Glutamatergic neuron (in vitro differentiated cells): ENCODE measurements at regions not wholly inside any gene's neighbourhood (a gene's known extent, or its start where the extent isn't known, plus 50 kb on each side); places are given as distances from the start of the nearest gene placed in this dataset.

Experiments used
- DNase-seq: peaks from one replicate; pipeline ENCODE4 v3.0.0; 2022
- H3K27ac Mint-ChIP-seq: one replicate; pipeline ENCODE4 v1.8.0; 2020; ENCODE audit warnings: mild to moderate bottlenecking, mixed read lengths, inconsistent platforms; ENCODE audit not compliant: unreplicated experiment
- H3K27me3 Mint-ChIP-seq: one replicate; pipeline ENCODE4 v1.8.0; 2020; ENCODE audit warnings: mild to moderate bottlenecking, moderate library complexity, mixed read lengths, inconsistent platforms; ENCODE audit not compliant: unreplicated experiment
- H3K36me3 Mint-ChIP-seq: one replicate; pipeline ENCODE4 v1.8.0; 2020; ENCODE audit warnings: mild to moderate bottlenecking, mixed read lengths, inconsistent platforms; ENCODE audit not compliant: unreplicated experiment
- H3K4me1 Mint-ChIP-seq: one replicate; pipeline ENCODE4 v1.8.0; 2020; ENCODE audit warnings: mild to moderate bottlenecking, low read depth, mixed read lengths, inconsistent platforms; ENCODE audit not compliant: unreplicated experiment
- H3K4me3 Mint-ChIP-seq: one replicate; pipeline ENCODE4 v1.8.0; 2020; ENCODE audit warnings: mild to moderate bottlenecking, mixed read lengths, inconsistent platforms; ENCODE audit not compliant: unreplicated experiment
- H3K9me3 Mint-ChIP-seq: one replicate; pipeline ENCODE4 v1.8.0; 2020; ENCODE audit warnings: mild to moderate bottlenecking, moderate library complexity, mixed read lengths, inconsistent platforms; ENCODE audit not compliant: unreplicated experiment
- TF ChIP-seq, protein P1 (sequence below): fragments of 200-600 bp; sonication (generic); IDR thresholded peaks from one replicate; pipeline ENCODE4 v1.5.0; 2021; ENCODE audit not compliant: partially characterized antibody, unreplicated experiment

GRCh38 chr9:33714989-33715388 is 80.4 kb upstream of the PRSS3 start:
- Mint-ChIP-seq H3K4me1 (peaks cover 16% of the 10 kb centered on the region), H3K27me3 (no peaks in the 10 kb centered on the region), H3K27ac (no peak overlapping the region), H3K4me3 (no peak overlapping the region), H3K9me3 (peaks cover 3% of the 10 kb centered on the region), H3K36me3 (peaks cover 6% of the 10 kb centered on the region)
- TF ChIP-seq, protein P1, sequence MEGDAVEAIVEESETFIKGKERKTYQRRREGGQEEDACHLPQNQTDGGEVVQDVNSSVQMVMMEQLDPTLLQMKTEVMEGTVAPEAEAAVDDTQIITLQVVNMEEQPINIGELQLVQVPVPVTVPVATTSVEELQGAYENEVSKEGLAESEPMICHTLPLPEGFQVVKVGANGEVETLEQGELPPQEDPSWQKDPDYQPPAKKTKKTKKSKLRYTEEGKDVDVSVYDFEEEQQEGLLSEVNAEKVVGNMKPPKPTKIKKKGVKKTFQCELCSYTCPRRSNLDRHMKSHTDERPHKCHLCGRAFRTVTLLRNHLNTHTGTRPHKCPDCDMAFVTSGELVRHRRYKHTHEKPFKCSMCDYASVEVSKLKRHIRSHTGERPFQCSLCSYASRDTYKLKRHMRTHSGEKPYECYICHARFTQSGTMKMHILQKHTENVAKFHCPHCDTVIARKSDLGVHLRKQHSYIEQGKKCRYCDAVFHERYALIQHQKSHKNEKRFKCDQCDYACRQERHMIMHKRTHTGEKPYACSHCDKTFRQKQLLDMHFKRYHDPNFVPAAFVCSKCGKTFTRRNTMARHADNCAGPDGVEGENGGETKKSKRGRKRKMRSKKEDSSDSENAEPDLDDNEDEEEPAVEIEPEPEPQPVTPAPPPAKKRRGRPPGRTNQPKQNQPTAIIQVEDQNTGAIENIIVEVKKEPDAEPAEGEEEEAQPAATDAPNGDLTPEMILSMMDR, result no peak
- DNase-seq, result no peak

- Mint-ChIP-seq H3K36me3 (no peaks in the 10 kb centered on the region), H3K27me3 (no peaks in the 10 kb centered on the region), H3K9me3 (no peaks in the 10 kb centered on the region), H3K4me3 (no peak overlapping the region), H3K27ac (no peak overlapping the region), H3K4me1 (no peaks in the 10 kb centered on the region)
- TF ChIP-seq, protein P1, result no peak
- no peak for DNase-seq
Measured at GRCh38 chr9:33718987-33719386, 76.4 kb upstream of the PRSS3 start.

GRCh38 chr9:33719581-33720374 is 75.6 kb upstream of the PRSS3 start:
- Mint-ChIP-seq H3K36me3 (no peaks in the 10 kb centered on the region), H3K4me3 (no peak overlapping the region), H3K4me1 (no peaks in the 10 kb centered on the region), H3K27ac (no peak overlapping the region), H3K9me3 (peaks cover 2% of the 10 kb centered on the region), H3K27me3 (no peaks in the 10 kb centered on the region)
- DNase-seq, result peak; percentile 66
- TF ChIP-seq, protein P1, result peak; percentile 73

DNA sequence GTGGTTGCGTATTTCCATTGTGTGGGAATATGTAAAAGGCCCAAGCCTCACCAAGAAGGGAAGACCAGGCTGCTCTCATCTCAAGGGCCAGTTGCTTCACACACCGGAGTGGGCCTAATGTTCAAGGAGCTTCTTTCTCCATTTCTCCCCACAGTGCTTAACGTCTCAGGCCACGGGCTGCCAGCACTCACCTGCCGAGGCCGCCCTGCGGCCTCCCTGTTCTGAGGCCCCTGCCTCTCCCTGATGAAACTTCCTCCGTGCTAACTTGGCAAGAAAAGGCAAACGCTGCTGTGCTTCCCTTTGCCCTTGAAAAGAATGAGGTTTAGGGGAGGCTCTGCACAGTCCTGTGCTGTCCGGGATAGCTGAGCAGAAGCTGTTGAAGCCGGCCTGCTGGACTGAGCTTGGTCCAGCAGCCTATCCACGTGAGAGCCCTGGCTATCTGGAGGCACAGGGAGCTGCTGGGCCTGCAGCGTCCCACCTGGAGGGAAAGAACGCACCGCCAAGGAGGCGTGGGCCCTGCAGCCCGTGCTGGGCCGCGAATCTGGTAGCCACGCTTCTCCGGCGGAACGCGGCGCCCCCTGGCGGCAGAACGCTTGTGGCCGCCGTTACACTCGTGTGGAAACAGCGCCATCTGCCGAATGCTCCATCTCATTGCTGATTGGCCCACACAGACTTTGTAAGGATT is 73.5 kb upstream of the PRSS3 start:
- no peaks in the 10 kb centered on the region for H3K27me3 Mint-ChIP-seq
- H3K36me3 Mint-ChIP-seq, result no peaks in the 10 kb centered on the region
- no peak overlapping the region for H3K27ac Mint-ChIP-seq
- peak; percentile 89 for DNase-seq
- H3K4me3 Mint-ChIP-seq, result no peak overlapping the region
- TF ChIP-seq, protein P1, result peak; percentile 100
- peaks cover 2% of the 10 kb centered on the region for H3K9me3 Mint-ChIP-seq
- no peaks in the 10 kb centered on the region for H3K4me1 Mint-ChIP-seq

- Mint-ChIP-seq H3K4me3 (no peak overlapping the region), H3K27ac (no peak overlapping the region), H3K36me3 (no peaks in the 10 kb centered on the region), H3K27me3 (no peaks in the 10 kb centered on the region), H3K4me1 (no peaks in the 10 kb centered on the region), H3K9me3 (peaks cover 2% of the 10 kb centered on the region)
- no peak for DNase-seq
- TF ChIP-seq, protein P1, result peak; percentile 62
Measured at GRCh38 chr9:33722359-33722675, 73.0 kb upstream of the PRSS3 start.
